GM21619 (cell line): ENCODE measurements at regions not wholly inside any gene's neighbourhood (a gene's known extent, or its start where the extent isn't known, plus 50 kb on each side); places are given as distances from the start of the nearest gene placed in this dataset.
"Not testable (repeated sequence)": the region's sequence is repeated elsewhere in the genome, so short reads cannot be mapped to it uniquely, and the experiment has no call there.

Experiments used
- ATAC-seq: cut with Tn5 transposase; IDR thresholded peaks from one replicate; pipeline ENCODE4 v1.9.1; 2021; ENCODE audit not compliant: unreplicated experiment

GRCh38 chr2:38243186-38243880 is 133.7 kb downstream of the ATL2 start:
- no peak for ATAC-seq

DNA sequence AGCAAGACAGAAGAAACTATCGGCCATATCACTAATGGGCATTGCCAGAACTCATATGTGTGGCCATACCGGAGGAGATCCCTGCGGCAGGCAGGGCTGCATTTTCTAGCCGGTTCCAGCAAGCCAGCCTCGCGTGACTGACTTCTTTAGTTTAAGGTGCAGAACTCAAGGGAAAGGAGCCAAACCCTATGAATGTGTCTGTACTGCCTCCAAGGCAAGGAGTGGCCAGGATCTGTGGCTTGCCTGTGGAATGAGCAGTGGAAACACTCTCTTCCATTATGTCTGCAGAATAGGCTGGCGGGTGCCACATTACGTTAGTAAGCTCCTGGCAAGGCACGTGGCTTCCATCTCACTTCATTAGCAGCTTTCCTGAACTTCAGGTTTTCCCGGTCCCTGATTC is 137.6 kb downstream of the ATL2 start:
- ATAC-seq: no peak

DNA sequence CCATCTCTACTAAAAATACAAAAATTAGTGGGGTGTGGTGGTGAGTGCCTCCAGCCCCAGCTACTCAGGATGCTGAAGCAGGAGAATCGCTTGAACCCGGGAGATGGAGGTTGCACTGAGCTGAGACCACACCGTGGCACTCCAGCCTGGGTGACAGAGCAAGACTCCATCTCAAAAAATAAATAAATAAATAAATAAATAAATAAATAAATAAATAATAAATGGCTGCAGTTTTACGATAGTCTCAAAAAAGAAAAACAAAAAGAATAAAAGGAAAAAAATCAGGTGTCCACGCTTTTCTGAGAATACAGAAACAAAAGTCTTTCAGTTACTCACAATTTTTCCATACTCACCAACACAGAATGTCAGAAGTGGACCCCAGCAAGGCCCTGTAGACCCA is 138.4 kb downstream of the ATL2 start:
- ATAC-seq: not testable (repeated sequence)

GRCh38 chr2:38237311-38237710 is 139.8 kb downstream of the ATL2 start:
- no peak for ATAC-seq

GRCh38 chr2:38233231-38233983 is 143.7 kb downstream of the ATL2 start:
- ATAC-seq: no peak

- no peak for ATAC-seq
Observed at GRCh38 chr2:38232454-38232853, 144.6 kb downstream of the ATL2 start.

GRCh38 chr2:38230756-38231155 is 146.3 kb downstream of the ATL2 start:
- no peak for ATAC-seq

- ATAC-seq: no peak
Observed at GRCh38 chr2:38228753-38229152, 148.3 kb downstream of the ATL2 start.

DNA sequence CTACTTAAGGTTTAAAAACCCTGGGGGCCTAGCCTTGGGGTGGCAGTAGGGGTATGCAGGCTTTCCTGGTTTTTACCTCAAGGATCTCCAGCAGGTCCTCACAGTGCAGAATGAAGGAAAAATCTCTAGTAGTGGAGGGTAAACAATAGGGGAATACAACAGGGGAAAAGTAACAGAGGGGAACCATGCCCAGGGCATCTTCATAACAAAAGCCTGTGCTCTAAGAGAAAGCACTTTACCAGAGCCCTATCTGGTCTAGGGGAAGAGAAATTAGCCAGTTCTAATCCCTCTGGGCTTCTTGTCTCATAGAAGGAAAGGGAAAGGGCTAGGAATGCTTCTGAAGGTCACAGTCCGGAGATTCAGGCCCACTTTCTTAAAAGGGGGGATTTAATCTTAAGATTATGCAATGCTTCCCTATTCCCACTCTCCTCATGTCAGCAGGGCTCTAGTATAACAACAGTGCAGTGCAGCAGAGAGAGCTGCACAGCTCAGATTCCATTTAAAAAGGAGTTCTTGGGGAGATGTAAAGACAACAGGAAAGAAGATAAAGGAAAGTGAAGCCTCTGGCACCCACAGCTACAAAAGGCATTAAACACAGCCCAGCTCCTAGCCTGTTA is 149.0 kb upstream of the CYP1B1 start:
- no peak for ATAC-seq

GRCh38 chr2:38224181-38224580 is 148.2 kb upstream of the CYP1B1 start:
- ATAC-seq: no peak

DNA sequence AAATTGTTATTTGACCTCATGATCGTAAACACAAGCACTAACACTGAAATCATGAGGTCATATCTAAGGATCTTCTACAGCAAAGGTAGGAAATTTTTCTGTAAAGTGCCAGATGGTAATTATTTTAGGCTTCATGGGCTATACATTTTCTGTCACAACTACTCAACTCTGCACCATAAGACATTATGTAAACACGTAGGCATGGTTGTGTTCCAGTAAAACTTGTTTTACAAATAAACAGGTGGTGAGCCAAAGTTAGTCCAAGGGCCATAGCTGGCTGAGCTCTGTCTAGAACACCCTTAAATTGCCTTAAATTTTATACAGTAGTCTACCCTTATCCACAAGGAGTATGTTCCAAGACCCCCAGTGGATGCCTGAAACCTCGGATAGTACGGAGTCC is 147.3 kb upstream of the CYP1B1 start:
- ATAC-seq: no peak

GRCh38 chr2:38220164-38220563 is 144.2 kb upstream of the CYP1B1 start:
- no peak for ATAC-seq

DNA sequence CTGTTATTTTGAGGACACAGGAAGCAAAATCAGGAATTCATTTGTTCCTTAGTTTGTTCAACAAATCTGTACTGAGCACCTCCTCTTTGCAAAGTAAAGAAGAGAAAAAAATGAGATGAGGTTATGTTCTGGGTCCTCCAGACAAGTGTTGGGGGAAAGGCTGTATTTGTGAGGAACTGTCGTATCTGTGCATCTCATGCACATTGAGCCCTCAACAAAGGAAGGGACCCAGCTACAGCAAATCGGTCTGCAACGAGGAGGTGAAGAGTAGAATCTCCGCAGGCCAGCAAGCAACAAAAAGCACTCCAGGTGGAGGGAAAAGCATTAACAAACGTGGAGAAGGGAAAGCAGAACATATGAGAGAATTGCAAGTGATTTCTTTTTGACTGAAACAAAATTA is 143.0 kb upstream of the CYP1B1 start:
- no peak for ATAC-seq

DNA sequence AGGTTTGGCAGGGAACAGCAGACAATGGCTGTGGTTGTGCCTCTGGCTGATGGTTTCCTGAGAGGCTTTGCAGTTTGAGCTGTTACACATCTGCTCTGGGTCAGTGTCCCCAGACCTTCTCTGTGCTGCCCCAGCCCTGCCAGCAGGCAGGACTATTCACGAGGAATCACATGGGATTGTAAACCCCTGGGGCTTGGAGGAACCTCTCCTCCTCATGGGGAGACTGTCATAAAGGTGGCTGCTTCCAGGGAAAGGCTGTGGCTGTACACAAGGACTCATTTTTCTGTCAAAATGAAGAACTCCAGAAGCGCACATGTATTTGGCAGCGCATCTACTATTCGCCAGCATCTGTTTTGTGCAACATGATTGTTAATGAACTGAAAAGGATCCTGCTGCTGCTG is 142.6 kb upstream of the CYP1B1 start:
- no peak for ATAC-seq

GRCh38 chr2:38217401-38218188 is 141.6 kb upstream of the CYP1B1 start:
- ATAC-seq: no peak

DNA sequence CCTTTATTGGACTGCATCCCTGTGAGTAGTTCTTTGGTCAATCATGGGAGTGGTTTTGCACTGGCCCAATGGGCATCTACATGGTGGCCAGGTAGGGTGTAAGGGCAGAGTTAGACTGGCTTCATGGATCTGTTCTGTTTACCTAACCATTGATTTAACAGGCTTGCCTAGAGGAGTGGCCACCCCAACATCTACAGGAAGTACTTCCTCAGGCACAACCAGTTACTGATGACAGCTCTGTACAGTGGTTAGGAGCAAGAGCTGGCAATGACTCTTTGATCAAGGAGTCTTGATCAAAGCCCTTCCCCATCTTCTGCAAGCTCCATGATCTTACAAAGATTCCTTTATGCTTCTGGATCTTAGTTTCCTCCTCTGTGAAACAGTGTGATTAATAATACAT is 140.9 kb upstream of the CYP1B1 start:
- no peak for ATAC-seq

- ATAC-seq: no peak
Observed at GRCh38 chr2:38215993-38216392, 140.0 kb upstream of the CYP1B1 start.

- ATAC-seq: no peak
Observed at GRCh38 chr2:38215522-38215921, 139.6 kb upstream of the CYP1B1 start.

GRCh38 chr2:38214209-38214717 is 138.3 kb upstream of the CYP1B1 start:
- no peak for ATAC-seq

DNA sequence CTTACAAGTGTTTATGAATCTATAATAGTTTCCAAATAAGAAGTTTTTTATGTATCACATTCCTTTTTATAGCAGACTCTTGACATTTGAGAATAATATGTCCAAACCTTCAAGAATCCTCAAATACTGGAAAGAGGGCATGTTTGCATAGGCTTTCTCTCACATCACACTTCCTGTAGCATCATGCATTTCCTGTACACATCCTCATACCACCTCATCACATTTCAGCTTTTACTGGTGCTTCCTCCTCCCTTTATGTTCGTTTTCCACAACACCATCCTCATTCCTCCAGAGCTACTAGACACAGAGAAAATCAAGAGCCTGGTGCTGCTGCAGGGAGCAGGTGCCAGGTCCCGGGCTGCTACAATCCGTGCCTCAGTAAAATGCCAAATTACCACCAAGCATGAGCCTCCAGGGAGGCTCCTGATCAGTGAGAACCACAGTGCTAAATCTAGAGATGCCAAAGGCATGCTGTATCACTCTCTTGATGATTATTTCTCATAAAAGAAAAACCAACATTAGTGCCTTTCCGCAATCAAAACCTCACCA is 137.7 kb upstream of the CYP1B1 start:
- ATAC-seq: no peak

DNA sequence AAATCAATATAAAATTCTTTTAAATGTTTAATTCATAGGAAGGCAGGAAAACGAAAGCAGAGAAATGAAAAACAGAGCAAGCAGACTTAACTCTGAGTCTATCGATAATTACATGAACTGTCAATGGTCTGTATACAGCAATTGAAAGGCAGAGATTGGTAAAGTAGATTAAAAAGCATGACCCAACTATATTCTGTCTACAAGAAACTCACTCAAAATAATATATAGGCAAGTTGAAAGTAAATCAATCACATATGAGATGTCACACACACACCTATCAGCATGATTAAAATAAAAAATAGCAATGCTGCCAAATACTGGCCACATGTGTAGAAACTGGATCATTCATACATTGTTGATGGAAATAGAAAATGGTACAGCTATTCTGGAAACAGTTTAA is 136.4 kb upstream of the CYP1B1 start:
- no peak for ATAC-seq
